Coronary artery (tissue), 2 donors: ENCODE measurements at regions not wholly inside any gene's neighbourhood (a gene's known extent, or its start where the extent isn't known, plus 50 kb on each side); places are given as distances from the start of the nearest gene placed in this dataset.

Experiments used
- DNase-seq: peaks from one replicate; pipeline ENCODE4 v3.0.0-alpha.2; 2017; ENCODE audit warnings: low spot score
- H3K27ac ChIP-seq, 2 donors: fragments of 200-600 bp; sonication (generic); one replicate each; pipeline ENCODE4 v1.5.1; 2016 to 2019
- H3K4me3 ChIP-seq: fragments of 200-600 bp; sonication (generic); 2 replicates; pipeline ENCODE4 v1.5.1; 2016; ENCODE audit warnings: mild to moderate bottlenecking, moderate library complexity
- TF ChIP-seq, protein P1 (sequence below): fragments of 200-600 bp; sonication (generic); IDR thresholded peaks from one replicate; pipeline ENCODE4 v1.5.1; 2019; ENCODE audit warnings: antibody characterized with exemption

DNA sequence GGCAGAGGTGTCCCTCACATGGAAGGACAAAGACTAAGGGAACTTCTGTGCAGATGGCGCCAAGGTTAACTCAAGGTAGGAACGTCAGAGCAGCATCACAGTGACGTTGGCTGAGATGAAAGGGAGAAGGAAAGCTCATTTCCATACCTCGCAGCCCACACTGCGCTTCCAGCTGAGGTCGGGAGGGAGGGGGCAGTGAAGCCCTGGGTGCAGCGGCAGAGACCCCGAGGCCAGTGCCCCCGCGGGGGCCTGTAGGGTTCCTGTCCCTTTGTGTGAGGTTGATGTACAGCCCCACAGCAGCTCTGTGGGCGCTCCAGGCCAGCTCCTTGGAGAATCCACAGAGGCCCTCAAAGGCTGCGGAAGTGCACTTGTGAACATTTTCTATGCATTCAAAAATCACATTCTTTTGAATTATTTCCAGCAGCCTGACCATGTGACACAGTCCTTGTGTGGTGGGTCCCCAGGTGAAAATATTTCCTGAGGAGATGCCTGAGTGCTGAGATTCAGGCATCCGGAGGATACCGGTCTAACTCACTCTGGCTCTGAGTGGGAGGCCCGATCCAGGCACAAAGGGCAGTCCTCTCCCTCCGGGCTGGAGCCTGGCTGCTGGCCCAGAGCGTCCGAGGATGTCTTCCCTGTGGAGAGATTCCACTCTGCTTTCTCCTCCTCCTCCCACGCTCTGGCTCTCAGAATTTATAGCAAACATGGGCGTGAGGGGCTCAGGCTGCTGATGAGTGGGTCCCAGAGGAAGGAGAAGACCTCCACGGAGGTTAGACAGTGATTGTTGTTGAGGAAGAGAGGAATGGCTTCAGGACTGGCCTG is 150.7 kb downstream of the ICE1 start:
- DNase-seq = no peak
- TF ChIP-seq, protein P1, sequence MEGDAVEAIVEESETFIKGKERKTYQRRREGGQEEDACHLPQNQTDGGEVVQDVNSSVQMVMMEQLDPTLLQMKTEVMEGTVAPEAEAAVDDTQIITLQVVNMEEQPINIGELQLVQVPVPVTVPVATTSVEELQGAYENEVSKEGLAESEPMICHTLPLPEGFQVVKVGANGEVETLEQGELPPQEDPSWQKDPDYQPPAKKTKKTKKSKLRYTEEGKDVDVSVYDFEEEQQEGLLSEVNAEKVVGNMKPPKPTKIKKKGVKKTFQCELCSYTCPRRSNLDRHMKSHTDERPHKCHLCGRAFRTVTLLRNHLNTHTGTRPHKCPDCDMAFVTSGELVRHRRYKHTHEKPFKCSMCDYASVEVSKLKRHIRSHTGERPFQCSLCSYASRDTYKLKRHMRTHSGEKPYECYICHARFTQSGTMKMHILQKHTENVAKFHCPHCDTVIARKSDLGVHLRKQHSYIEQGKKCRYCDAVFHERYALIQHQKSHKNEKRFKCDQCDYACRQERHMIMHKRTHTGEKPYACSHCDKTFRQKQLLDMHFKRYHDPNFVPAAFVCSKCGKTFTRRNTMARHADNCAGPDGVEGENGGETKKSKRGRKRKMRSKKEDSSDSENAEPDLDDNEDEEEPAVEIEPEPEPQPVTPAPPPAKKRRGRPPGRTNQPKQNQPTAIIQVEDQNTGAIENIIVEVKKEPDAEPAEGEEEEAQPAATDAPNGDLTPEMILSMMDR = no peak
- H3K4me3 ChIP-seq = no peak overlapping the region
- peak overlapping the region in 1 of 2 donors; percentile 68 for H3K27ac ChIP-seq

DNA sequence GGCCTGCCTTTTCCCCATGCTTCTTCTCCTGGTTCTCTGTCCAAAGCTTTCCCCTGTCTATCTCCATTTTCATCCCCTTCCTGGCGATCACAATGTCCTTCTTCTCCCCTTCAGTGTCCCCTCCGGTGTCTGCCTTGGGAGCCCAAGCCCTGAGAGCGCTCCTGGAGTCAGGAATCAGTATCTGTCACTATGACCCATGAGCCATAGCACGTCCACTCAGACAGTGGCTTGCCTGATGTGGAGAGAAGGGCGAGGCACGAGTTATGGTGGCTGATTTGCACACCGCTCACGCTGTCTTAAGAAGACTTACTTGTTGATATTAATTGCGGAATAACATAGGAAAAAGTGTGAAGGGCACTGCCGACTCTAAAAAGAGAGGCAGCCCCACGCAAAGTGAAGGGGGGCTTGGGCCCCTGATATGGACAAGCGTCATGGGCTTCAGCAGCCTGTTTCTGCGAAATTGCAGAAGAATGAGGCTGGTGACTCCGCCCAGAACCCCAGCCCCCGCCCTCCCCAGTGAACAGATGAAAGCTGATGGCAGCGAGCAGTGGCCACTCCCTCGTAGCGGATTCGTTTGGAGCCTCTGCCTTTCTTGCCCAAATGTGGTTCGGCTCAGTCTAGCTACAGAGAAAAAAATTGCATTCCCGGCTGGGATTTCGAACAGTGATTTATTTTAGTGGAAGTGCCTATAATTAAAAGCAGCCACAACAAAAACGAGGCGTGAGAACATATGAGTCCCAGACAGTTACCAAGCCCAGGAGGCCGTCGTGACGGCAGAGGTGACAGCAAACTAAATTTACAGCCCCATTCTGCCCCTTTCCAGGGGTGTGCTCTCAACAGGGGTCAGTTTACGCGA is 149.8 kb downstream of the ICE1 start:
- TF ChIP-seq, protein P1 = no peak
- H3K4me3 ChIP-seq = peak overlapping the region; percentile 33
- no peak for DNase-seq
- peak overlapping the region; percentile 1 to 68 for H3K27ac ChIP-seq

DNA sequence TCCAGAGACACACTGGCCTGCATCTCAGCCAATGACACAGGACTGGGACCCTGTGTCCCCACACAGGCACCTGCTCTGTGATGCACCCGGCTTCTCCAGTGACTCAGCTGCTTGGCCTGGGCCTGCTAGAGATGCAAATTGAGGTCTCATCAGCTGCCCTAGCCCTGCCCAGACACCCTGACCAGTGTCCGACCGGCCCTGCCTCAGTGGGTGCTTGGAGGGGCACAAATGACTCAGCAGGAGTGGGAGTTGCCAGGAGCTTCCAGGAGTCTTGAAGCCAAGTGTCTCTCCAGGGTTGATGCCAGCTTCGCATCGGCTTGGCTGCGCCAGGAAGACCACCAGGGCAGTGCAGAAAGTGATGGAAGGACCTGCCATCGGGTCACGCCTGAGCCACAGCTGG is 148.2 kb downstream of the ICE1 start:
- H3K27ac ChIP-seq = no peak overlapping the region
- DNase-seq = no peak

DNA sequence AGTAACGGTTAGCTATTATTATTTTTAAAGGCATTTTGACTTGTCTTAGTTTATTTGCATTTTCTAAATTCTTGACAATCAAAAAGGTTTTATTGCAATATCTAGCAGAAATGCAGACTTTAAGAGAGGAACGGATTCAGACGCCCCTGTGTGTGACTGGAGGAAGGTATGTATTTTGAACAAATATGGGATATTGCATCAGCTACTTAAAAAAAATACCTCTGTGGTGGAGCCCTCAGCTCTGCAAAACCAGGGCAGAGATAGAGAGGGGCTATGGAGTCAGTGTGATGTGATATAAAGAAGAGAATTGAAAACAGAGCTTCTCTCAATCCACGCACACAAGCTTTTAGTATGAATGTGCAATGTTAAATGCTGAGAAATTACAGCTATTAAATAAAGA is 142.4 kb downstream of the ICE1 start:
- TF ChIP-seq, protein P1 = no peak
- H3K27ac ChIP-seq = no peak overlapping the region
- DNase-seq = no peak
- no peak overlapping the region for H3K4me3 ChIP-seq

More for the DNA sequence above, 148.2 kb downstream of the ICE1 start:
- TF ChIP-seq, protein P1 = no peak
- no peak overlapping the region for H3K4me3 ChIP-seq

DNA sequence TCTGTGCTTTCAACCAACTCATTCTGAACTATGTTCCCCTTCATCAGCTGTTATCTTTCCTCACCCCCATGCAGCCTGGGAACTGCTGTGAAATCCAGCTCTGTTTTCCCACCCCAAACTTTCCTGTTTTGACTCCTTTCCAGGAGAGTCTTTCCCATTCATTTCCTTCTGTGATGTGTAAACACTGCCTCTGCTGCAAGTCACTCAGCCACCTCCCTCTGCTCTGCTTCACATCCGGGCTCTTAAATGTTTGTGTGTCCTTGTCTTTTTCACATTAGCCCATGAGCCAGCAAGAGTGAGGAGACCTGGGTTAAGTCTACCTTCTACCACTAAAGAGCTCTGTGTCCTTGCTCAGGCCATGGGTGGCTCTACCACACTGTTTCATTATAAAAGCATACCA is 137.5 kb downstream of the ICE1 start:
- Histone ChIP-seq H3K27ac (no peak overlapping the region), H3K4me3 (no peak overlapping the region)
- DNase-seq = no peak
- TF ChIP-seq, protein P1 = no peak

DNA sequence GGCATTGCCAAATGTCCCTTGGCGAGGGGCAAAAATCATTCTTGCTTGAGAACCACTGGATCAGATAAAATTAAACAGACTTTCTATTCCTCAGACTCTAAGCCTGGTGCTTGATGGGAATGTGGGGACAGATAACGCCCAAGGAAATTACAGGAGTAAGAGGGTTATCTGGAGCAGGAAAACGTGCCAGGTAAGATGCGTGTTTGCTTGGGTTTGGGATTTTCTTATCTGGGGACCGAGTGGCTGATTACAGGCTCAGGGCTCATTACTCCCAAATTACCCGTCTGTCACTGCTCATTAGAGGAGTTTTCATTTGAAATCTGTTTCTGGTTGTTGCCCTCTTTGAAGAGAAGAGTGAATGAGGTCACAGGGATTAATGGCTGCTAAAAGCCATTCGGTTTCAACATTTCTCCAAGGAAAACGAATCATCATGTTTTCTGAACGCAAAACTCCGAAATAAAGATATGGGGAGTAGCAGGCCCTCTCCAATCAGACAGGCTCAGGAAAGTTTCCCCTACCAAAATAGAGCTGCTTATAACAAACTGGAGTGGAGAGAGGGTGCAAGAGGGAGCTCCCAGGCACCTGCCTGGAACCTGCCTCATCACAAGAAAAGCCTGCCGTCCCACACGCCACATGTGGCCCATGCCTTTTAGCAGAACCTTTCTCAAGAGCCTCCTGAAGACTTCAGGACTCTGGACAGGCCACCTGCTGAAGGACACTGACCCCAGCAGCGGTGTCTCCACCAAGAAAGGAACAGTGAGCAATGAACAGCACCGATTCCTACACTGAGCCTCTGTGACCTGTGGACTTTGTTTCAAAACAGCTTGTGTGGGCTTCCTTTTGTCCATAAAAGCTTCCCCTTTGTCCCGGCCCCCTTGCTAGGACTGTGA is 136.4 kb downstream of the ICE1 start:
- H3K4me3 ChIP-seq = no peak overlapping the region
- TF ChIP-seq, protein P1 = no peak
- H3K27ac ChIP-seq = no peak overlapping the region
- DNase-seq = no peak
